Loucy (cell line): ENCODE measurements at regions not wholly inside any gene's neighbourhood (a gene's known extent, or its start where the extent isn't known, plus 50 kb on each side); places are given as distances from the start of the nearest gene placed in this dataset.

Experiments used
- EZH2phosphoT487 ChIP-seq: fragments of 200-600 bp; IDR thresholded peaks from 2 replicates; pipeline ENCODE4 v1.6.1; 2018; ENCODE audit warnings: antibody characterized with exemption, mild to moderate bottlenecking, moderate library complexity, borderline replicate concordance
- TF ChIP-seq, protein P1 (sequence below): fragments of 200-600 bp; sonication (generic); conservative IDR thresholded peaks from 2 replicates; pipeline ENCODE4 v1.5.1; 2014; ENCODE audit warnings: mild to moderate bottlenecking, antibody characterized with exemption, low read length

DNA sequence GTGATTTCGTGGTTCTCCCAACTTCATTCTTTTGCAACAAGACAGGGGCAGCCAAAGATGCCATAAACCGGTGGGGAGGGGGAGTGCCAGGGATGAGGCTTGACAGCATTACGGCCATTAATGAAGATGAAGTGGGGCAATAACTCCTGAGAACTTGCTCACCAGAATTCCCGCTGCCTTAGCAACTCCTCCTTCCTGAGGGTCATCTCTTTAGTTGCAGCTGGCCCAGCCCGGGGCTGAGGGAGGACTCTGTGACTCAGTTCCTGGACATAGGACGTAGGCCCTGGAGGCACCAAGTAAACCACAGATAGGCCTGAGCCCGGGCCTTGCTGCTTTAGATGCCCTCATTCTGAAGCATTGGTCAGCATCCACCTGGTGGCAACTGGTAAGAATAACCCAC lies 330.2 kb downstream of the RRAGC start:
- TF ChIP-seq, protein P1, sequence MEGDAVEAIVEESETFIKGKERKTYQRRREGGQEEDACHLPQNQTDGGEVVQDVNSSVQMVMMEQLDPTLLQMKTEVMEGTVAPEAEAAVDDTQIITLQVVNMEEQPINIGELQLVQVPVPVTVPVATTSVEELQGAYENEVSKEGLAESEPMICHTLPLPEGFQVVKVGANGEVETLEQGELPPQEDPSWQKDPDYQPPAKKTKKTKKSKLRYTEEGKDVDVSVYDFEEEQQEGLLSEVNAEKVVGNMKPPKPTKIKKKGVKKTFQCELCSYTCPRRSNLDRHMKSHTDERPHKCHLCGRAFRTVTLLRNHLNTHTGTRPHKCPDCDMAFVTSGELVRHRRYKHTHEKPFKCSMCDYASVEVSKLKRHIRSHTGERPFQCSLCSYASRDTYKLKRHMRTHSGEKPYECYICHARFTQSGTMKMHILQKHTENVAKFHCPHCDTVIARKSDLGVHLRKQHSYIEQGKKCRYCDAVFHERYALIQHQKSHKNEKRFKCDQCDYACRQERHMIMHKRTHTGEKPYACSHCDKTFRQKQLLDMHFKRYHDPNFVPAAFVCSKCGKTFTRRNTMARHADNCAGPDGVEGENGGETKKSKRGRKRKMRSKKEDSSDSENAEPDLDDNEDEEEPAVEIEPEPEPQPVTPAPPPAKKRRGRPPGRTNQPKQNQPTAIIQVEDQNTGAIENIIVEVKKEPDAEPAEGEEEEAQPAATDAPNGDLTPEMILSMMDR: no peak
- TF ChIP-seq EZH2phosphoT487: no peak
